Cardiac muscle cell (in vitro differentiated cells and primary cell): ENCODE measurements at regions not wholly inside any gene's neighbourhood (a gene's known extent, or its start where the extent isn't known, plus 50 kb on each side); places are given as distances from the start of the nearest gene placed in this dataset.
A peak's percentile ranks its signal among the peaks of the same experiment; 100 is the strongest.

Experiments
- DNase-seq, 2 donors: peaks; one replicate each; pipeline versions ENCODE4 v3.0.0 to v3.0.0-alpha.2; 2010 to 2017; ENCODE audit warnings: low read depth in 1 of 2, low spot score in 1 of 2
- H3K27ac ChIP-seq: fragments of 200-600 bp; sonication (generic); 2 replicates; pipeline ENCODE4 v1.5.1; 2016
- H3K27me3 ChIP-seq: fragments of 200-600 bp; sonication (generic); 2 replicates; pipeline ENCODE4 v1.6.0; 2016; ENCODE audit warnings: control low read depth
- H3K36me3 ChIP-seq: fragments of 200-600 bp; sonication (generic); 2 replicates; pipeline ENCODE4 v1.5.1; 2016; ENCODE audit warnings: control low read depth
- H3K4me1 ChIP-seq: fragments of 200-600 bp; sonication (generic); 2 replicates; pipeline ENCODE4 v1.8.1; 2017; ENCODE audit warnings: low read depth, mild to moderate bottlenecking, mixed run types
- H3K4me3 ChIP-seq: fragments of 200-600 bp; sonication (generic); 2 replicates; pipeline ENCODE4 v1.5.1; 2016; ENCODE audit warnings: mild to moderate bottlenecking
- H3K9me3 ChIP-seq: fragments of 200-600 bp; sonication (generic); 2 replicates; pipeline ENCODE4 v1.5.1; 2017; ENCODE audit warnings: low read depth, mild to moderate bottlenecking, control low read depth
- TF ChIP-seq, protein P1 (sequence below): IDR thresholded peaks from 2 replicates; pipeline ENCODE4 v1.5.1; 2012; ENCODE audit warnings: low read depth, mild to moderate bottlenecking, low read length

DNA sequence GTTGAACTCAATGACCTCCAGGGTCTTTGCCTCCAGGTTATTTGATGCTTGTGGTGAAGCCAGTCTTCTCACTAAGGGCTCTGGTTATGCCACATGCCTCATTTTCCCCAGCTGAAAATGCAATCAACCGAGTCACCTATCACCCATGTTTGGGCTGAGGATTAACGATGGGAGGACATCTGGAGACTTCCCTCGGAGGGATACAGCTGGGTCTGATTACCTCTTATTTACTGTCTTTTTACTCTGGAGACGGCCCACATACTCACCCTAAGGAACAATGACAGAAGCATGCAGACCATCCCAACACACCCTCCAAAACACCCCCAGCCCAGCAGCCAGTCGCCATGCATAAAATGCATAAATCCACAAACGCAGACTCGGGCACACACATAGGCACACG is 187.4 kb downstream of the OPA1 start:
- Histone ChIP-seq H3K27me3 (no peaks in the 10 kb centered on the region), H3K9me3 (no peaks in the 10 kb centered on the region), H3K36me3 (no peaks in the 10 kb centered on the region), H3K27ac (no peak overlapping the region), H3K4me3 (no peak overlapping the region), H3K4me1 (peaks cover 13% of the 10 kb centered on the region)
- TF ChIP-seq, protein P1, sequence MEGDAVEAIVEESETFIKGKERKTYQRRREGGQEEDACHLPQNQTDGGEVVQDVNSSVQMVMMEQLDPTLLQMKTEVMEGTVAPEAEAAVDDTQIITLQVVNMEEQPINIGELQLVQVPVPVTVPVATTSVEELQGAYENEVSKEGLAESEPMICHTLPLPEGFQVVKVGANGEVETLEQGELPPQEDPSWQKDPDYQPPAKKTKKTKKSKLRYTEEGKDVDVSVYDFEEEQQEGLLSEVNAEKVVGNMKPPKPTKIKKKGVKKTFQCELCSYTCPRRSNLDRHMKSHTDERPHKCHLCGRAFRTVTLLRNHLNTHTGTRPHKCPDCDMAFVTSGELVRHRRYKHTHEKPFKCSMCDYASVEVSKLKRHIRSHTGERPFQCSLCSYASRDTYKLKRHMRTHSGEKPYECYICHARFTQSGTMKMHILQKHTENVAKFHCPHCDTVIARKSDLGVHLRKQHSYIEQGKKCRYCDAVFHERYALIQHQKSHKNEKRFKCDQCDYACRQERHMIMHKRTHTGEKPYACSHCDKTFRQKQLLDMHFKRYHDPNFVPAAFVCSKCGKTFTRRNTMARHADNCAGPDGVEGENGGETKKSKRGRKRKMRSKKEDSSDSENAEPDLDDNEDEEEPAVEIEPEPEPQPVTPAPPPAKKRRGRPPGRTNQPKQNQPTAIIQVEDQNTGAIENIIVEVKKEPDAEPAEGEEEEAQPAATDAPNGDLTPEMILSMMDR = no peak
- DNase-seq = no peak

DNA sequence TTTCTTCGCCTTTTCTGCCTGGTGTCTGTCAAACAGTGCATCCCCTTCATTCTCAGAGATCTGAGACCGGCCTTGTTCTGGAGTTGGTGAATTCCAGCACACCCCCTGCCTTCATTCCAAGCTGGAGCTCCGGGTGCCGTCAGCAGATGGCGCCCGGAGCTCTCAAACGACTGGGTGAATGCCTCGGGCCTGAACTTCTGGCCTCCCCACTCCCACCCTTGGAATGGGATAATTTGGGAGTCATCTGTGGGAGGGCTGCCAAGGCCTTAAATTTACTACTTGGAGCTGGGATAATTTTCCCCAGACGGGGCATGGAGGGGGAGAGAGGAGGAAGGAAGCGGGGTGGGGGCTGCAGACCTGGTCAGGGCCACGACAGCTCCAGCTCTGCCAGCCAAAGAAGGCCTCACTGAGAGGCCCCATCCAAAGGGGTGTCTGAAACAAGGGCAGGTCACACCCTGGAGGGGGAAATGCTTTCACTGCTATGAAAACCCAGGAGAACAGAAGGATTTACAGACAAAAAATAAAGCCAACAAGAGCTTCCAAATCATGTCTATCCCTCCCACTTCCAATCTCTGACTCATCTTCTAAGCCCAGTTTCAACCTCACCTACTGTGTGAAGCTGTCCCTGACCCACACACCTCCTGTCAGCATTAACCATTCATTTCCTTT is 187.9 kb downstream of the OPA1 start:
- TF ChIP-seq, protein P1 = peak; percentile 90
- H3K36me3 ChIP-seq = no peaks in the 10 kb centered on the region
- H3K4me1 ChIP-seq = peaks cover 13% of the 10 kb centered on the region
- no peak overlapping the region for H3K27ac ChIP-seq
- H3K9me3 ChIP-seq = no peaks in the 10 kb centered on the region
- DNase-seq = peak; percentile 81 to 83
- no peaks in the 10 kb centered on the region for H3K27me3 ChIP-seq
- H3K4me3 ChIP-seq = no peak overlapping the region

DNA sequence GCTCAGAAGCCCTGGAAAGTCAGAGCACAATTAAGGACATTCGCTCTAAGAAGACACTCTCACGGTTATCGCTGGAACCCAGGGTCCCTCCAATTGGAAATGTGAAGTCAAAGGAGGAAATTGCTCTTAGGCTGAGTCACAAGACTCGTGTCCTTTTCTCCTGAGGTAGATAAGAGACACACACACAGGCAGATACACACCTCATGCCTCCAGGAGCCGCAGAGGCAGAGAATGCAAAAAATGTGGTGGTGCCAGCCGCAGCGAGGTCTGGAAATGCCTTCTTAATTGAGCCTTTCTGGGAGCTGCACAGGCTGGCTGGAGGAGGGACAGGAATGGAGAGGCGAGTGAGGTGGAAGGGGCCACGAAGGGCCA is 189.3 kb downstream of the OPA1 start:
- TF ChIP-seq, protein P1 = no peak
- peak overlapping the region; percentile 85 for H3K27ac ChIP-seq
- DNase-seq = peak in 1 of 2 donors; percentile 69

DNA sequence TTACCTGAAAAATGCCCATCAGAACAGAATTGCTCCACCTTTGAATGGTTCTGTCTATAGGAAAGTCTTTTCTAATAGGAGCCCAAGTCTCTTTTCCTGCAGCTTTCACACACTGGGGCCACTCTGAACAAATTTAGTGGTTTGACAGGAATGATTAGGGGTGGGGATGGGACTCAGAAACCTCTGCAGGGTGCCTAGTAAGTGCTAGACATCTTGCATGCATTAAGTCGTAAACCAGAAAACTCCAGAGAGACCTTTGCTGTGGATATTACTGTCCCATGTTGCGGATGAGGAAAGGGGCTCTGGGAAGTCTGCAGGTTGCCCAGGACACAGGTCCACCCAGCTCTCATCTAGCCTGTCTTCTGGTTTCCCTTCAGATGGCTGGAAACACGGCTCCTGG is 189.7 kb downstream of the OPA1 start:
- peaks cover 7% of the 10 kb centered on the region for H3K4me1 ChIP-seq
- no peak for DNase-seq
- TF ChIP-seq, protein P1 = no peak

More for the DNA sequence above, 189.3 kb downstream of the OPA1 start:
- H3K4me1 ChIP-seq = peaks cover 11% of the 10 kb centered on the region
- H3K9me3 ChIP-seq = no peaks in the 10 kb centered on the region
- H3K36me3 ChIP-seq = no peaks in the 10 kb centered on the region
- H3K4me3 ChIP-seq = no peak overlapping the region
- peaks cover 3% of the 10 kb centered on the region for H3K27me3 ChIP-seq

DNA sequence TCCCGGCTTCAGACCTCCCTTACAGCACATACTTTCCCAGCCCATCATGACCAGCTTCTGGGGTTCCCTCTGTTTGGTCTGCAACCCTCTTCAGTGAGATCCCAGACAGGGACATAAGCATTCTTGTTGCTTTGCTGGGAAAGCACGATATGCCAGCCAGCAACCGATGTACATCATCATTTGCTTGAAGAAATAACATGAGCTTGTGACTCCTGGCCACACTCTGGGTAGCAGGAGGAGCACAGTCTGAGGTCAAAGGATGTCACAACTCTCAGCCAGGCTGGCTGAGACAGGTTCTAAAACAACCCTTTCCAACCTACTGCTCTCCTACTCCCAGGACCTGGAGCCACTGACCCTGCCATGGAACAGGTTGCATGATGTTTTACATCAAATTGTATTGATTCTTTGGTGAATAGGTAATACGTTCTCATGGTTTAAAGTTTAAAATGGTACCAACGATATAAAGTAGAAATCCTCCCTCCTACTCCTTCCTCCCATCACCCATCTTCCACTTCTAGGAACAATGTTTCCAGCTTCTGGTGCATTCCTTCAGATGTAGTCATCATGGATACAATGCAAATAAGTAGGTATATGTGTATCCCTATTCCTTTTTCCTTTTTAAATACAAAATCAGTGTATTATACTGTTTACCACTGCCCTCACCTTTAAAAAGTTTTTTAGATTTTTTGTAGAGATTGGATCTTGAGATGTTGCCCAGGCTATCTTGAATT is 190.3 kb downstream of the OPA1 start:
- H3K27me3 ChIP-seq = peaks cover 3% of the 10 kb centered on the region
- H3K4me3 ChIP-seq = no peak overlapping the region
- TF ChIP-seq, protein P1 = no peak
- DNase-seq = peak in 1 of 2 donors; percentile 43
- no peak overlapping the region for H3K27ac ChIP-seq
- no peaks in the 10 kb centered on the region for H3K36me3 ChIP-seq
- no peaks in the 10 kb centered on the region for H3K9me3 ChIP-seq
- peaks cover 8% of the 10 kb centered on the region for H3K4me1 ChIP-seq

More for the DNA sequence above, 189.7 kb downstream of the OPA1 start:
- Histone ChIP-seq H3K27me3 (peaks cover 3% of the 10 kb centered on the region), H3K4me3 (no peak overlapping the region), H3K9me3 (no peaks in the 10 kb centered on the region), H3K36me3 (no peaks in the 10 kb centered on the region), H3K27ac (peak overlapping the region; percentile 85)
